Suprapubic skin (tissue), 4 donors: ENCODE measurements at regions not wholly inside any gene's neighbourhood (a gene's known extent, or its start where the extent isn't known, plus 50 kb on each side); places are given as distances from the start of the nearest gene placed in this dataset.
"Not testable (repeated sequence)": the region's sequence is repeated elsewhere in the genome, so short reads cannot be mapped to it uniquely, and the experiment has no call there.

Source experiments
- CTCF ChIP-seq, 2 donors: fragments of 200-600 bp in 1 of 2; fragments of 450-650 bp in 1 of 2; sonication (generic) in 1 of 2; IDR thresholded peaks; one replicate each; pipeline ENCODE4 v1.5.1; 2016 to 2019; ENCODE audit warnings: antibody characterized with exemption in 2 of 2, mild to moderate bottlenecking in 1 of 2, moderate library complexity in 1 of 2
- POLR2A ChIP-seq, 2 donors: fragments of 450-650 bp; IDR thresholded peaks; one replicate each; pipeline ENCODE4 v1.6.1; 2017; ENCODE audit warnings: antibody characterized with exemption in 2 of 2, mild to moderate bottlenecking in 2 of 2, moderate library complexity in 2 of 2
- POLR2AphosphoS5 ChIP-seq, 3 donors: sonication (generic); formaldehyde crosslinking; IDR thresholded peaks; one replicate each; pipeline ENCODE4 v1.6.1; 2017; ENCODE audit warnings: antibody characterized with exemption in 3 of 3

- not testable (repeated sequence) for TF ChIP-seq CTCF, POLR2A, POLR2AphosphoS5 (IDR thresholded peaks at IDR 0.05)
These were observed 55.3 kb downstream of the BBS10 start for GRCh38 chr12:76292891-76293290.
